ENCODE measurements at regions not wholly inside any gene's neighbourhood (a gene's known extent, or its start where the extent isn't known, plus 50 kb on each side); places are given as distances from the start of the nearest gene placed in this dataset.

DNA sequence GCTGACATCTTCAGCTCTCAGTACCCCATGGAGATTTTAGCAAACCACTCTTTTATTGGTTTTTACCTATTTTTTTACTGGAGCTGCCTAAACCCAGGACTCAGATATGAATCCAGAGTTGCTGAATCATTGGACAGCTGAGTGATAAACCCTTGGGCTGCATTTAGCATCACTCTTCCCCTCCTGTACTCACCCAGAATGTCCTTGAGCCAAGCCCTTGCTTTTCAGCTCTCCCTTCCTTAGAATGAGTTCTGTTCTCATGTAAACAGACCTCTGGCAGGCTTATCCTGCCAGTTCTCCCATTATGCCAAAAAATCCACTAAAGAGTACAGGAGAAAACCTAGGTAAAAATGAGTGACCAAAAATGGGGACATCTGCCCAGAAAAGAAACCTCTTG lies 200.1 kb upstream of the POU2AF2 start:
- DNase-seq (ENCODE audit: low read depth in 4 of 4, low spot score in 3 of 4), result no peak

GRCh38 chr11:111044751-111045406 lies 200.6 kb upstream of the POU2AF2 start:
- DNase-seq (ENCODE audit: low read depth in 4 of 4, low spot score in 3 of 4), result no peak

DNA sequence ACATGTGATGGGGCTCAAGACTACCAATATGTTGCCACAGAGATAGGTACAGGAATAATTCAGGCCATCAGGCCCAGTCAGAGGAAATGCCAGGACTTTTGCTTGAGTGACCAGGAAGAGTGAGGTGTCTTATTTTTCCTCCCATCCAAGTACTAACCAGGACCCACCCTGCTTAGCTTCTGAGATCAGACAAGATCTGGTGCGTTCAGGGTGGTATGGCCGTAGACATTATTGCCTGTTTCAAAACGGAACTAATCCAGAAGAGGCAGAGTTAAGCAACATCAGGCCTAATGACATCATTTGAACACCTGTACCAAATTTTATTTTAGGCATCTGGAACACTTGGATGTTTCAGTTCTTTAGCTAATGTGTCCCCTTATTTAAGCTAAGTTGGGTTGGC lies 205.5 kb upstream of the POU2AF2 start:
- DNase-seq (ENCODE audit: low read depth in 4 of 4, low spot score in 3 of 4), result no peak

GRCh38 chr11:111035746-111036145 lies 209.8 kb upstream of the POU2AF2 start:
- no peak for DNase-seq (ENCODE audit: low read depth in 4 of 4, low spot score in 3 of 4)

- no peak for DNase-seq (ENCODE audit: low read depth in 4 of 4, low spot score in 3 of 4)
Measured at GRCh38 chr11:111026241-111026640, 219.3 kb upstream of the POU2AF2 start.

DNA sequence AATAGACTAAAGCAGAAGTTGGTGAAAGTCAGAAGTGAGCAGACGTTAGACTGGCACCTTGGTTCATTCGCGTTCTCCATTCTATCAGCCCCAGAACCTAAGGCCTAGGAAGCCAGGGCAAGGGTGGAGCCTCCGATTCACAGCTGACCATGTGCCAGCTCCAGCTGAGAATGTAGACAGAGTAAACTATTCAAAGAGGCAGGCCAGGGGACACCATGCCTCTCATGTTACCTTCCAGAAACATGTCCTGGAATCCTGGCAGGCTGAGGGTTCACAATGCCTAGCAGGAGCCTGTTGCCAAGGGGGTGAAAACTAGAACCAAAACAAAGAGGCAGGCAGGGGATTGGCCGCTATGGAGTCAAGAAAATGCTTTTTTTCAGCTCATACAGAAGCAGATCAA lies 224.4 kb upstream of the POU2AF2 start:
- no peak for DNase-seq (ENCODE audit: low read depth in 4 of 4, low spot score in 3 of 4)

DNA sequence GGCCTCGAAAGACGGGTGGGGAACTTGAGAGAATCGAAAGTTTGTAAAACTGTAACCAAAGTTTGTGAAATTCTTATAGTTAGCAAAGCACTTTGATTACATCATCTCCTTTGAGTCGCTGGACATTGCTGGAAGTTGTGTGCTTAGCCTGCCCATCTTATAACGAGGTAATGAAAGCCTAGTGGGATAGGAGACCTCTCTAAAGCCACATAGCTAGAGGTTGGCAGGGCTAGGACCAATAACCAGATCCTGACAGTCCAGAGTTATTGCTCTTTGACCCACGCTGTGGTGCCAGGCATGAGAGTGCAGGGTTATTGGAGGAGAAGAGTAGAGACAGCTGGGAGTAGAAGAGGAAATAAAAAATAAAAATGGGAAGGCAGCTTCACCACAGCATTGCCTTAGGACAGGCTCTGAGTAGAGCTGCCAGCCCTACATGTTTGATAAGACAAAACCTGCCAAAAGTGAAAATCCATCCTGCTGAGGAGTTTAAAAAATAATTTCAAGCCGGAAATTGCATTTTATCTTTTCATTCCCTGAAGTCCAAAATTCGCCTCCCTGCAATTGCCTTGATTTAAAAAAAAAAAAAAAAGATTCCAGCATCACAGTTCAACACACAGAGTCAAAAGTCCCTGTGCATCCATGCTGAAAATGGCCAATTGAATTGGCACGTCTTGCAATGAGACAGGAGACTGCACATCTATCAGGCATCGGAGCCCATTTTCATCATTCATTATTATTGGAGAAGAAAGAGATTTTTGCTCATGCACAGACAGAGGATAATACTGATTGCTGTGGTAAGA lies 225.5 kb upstream of the POU2AF2 start:
- DNase-seq (ENCODE audit: low read depth in 4 of 4, low spot score in 3 of 4), result no peak

DNA sequence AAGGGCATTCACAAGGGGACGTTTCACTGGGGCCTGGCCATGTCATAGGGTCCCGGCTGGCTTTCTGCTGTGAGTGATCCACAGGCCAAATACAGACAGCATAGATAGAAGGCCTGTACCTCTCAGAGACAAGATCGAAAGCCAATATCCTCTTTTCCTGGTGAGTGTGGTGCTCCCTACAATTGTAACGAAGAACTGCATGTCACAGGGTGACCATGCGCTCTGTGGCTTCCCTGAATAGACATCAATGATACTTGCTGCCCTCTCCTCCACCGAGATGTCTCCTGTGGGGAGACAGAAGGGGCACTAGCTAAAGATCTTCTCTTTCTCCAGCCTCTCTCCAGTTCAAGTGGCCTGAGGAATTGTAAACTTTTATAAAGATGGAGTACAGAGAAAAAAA lies 226.1 kb upstream of the POU2AF2 start:
- no peak for DNase-seq (ENCODE audit: low read depth in 4 of 4, low spot score in 3 of 4)

- no peak for DNase-seq (ENCODE audit: low read depth in 4 of 4, low spot score in 3 of 4)
Measured at GRCh38 chr11:111018566-111018965, 227.0 kb upstream of the POU2AF2 start.

- no peak for DNase-seq (ENCODE audit: low read depth in 4 of 4, low spot score in 3 of 4)
Measured at GRCh38 chr11:111012491-111012890, 233.0 kb upstream of the POU2AF2 start.

GRCh38 chr11:111011275-111011594 lies 234.3 kb upstream of the POU2AF2 start:
- no peak for DNase-seq (ENCODE audit: low read depth in 4 of 4, low spot score in 3 of 4)

DNA sequence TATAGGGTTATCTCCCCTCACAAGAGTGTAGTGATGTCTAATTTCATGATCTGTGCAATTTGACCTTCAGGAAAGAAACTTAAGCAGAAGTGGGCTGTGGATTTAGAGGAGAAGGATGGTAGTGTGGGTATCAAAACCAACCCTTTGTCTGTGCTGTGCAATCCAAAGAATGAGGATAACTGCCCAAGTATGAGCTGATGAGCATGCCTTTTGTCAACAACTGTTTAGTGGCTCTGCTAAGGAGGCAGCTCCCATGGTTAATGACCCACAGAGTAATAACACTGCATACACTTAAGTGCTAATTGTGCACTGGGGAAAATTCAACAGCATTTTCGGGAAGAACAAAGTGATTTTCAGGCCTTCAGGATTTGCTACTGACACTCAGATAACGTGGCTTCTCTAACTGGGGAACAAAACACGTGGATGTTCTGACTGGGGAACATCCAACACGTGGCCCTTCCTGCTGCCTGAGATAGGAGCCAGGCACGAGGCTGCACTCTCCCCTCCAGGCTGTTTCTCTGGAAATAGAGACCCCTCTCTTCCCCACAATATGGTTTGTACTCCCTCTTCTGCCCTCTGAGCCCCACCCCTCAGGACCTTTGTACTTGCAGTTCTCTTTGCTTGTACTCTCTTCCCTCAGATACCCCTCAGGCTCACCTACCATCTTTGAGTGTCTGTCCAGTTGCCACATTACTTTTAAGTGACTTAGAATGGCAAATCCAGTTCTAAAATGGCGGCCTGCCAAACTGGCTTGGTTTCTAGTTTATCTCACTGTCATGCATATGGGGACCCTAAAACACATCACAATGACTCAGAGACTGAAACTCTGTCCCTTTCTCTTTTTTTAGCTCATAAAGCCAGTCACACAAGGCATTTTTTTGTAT lies 234.9 kb upstream of the POU2AF2 start:
- DNase-seq (ENCODE audit: low read depth in 4 of 4, low spot score in 3 of 4), result no peak

- DNase-seq (ENCODE audit: low read depth in 4 of 4, low spot score in 3 of 4), result no peak
Measured at GRCh38 chr11:111006227-111006626, 239.3 kb upstream of the POU2AF2 start.

DNA sequence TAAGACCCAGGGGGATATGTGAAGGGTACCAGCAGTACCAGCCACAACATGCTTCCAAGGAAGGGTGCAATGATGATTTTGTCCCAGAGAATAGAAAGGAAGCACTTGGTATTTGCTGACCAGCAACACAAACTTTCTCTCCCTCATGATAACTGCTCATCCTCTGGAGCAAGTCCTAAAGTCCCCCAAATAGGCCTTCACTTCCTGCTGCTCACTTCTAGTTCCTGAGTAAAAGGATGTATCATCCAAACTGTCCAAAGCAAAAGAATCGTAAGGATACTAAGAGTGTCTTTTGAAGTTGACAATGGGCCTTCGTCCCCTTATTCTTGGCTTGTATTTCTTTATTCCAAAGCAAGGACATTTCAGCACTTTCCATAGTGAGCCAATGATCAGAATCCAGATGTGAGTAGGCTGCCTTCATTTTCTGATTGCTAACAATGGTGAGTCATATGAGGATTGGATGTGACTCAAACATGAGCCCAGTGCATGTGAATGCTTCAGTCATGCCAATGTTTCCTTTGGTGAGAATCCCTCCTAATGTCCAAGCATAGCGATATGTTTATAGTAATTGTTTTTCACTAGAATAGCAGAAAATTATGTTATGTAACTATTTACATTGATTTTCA lies 243.4 kb upstream of the POU2AF2 start:
- DNase-seq (ENCODE audit: low read depth in 4 of 4, low spot score in 3 of 4), result no peak

- DNase-seq (ENCODE audit: low read depth in 4 of 4, low spot score in 3 of 4), result no peak
Measured at GRCh38 chr11:111001081-111001430, 244.5 kb upstream of the POU2AF2 start.

GRCh38 chr11:111000400-111001080 lies 245.0 kb upstream of the POU2AF2 start:
- no peak for DNase-seq (ENCODE audit: low read depth in 4 of 4, low spot score in 3 of 4)

GRCh38 chr11:110992481-110992880 lies 253.0 kb upstream of the POU2AF2 start:
- no peak for DNase-seq (ENCODE audit: low read depth in 4 of 4, low spot score in 3 of 4)

DNA sequence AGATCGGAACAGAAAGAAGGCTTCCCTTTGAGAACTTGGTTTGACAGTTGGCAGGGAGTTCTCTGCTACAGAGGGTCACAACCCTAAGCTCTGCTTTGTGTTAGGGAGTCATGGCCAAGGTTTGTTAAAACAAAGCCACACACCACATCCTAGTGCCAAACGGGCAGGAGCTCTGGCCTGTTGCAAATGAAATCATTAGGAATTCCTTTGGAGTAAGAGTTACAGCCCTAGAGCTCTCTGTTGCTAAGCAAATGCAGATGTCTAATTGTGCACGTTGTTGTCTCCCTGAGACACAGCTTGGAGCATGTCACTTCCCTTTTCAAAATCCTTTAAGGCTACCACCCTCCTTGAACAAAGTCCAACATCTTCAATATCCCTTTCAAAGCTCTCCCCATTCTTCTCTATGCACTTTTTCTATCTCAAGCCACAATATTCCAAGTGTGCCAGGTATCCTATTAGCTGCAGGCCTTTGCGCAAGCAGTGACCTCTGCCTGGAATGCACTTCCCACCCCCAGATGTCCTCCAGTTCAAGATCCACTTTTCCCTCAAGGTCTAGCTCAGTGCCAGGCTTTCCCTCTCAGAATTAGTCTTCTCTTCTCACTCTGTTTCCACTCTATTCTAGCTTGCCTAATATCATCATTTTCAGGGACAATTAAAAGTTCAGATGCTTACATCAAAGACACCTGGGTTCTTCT lies 253.7 kb upstream of the POU2AF2 start:
- DNase-seq (ENCODE audit: low read depth in 4 of 4, low spot score in 3 of 4), result no peak

DNA sequence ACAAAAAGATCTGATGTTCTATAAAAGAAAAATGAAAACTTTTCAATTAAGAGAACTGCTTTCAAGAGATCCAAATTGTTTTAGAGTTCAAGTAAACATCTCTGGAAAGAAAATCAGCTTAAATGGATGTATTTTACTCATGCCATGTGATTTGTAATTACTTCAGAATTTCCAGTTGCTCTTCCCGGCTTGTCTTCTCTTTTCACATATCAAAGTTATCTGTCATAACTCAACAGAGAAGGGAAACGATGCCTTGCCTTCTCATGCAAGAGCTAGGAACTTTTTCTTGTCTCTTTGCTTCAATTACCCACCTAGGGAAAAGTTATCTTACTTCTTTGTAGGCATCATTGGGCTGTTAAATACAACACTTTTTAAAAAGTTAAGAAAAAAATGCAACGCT lies 255.2 kb upstream of the POU2AF2 start:
- DNase-seq (ENCODE audit: low read depth in 4 of 4, low spot score in 3 of 4), result no peak
